Heart left ventricle (tissue), 13 donors: ENCODE measurements at regions not wholly inside any gene's neighbourhood (a gene's known extent, or its start where the extent isn't known, plus 50 kb on each side); places are given as distances from the start of the nearest gene placed in this dataset.

Source experiments
- POLR2A ChIP-seq, 2 donors: fragments of 450-650 bp; IDR thresholded peaks; one replicate each; pipeline ENCODE4 v1.6.1; 2017; ENCODE audit warnings: antibody characterized with exemption in 2 of 2, mild to moderate bottlenecking in 2 of 2, moderate library complexity in 2 of 2
- TF ChIP-seq, protein P1 (sequence below), 12 donors: fragments of 200-600 bp; sonication (generic) in 4 of 12; IDR thresholded peaks; one replicate each; pipeline versions ENCODE4 v1.5.0 to v1.8.0; 2018 to 2022; ENCODE audit warnings: antibody characterized with exemption in 12 of 12, mild to moderate bottlenecking in 5 of 12
- donor health status: ischemic (EF 13 %, LVEDD 7.1; RV severe dilation, severe dysfunction).
- donor health status: DM: no; HTN: yes; CAD: no.
- donor health status: DM: no; HTN: no; CAD: no.
- donor health status: ischemic (EF 25% LVEDD 6.9; RV normal size, moderate dysfunction).
- donor health status: ischemic (EF 25% LVEDD 5.7; RV mildly dilated, moderate dysfunction).
- donor health status: ischemic (EF 35%, LVEDD 5.7; RV mildly dilated, moderate dysfunction).
- donor health status: nonischemic (EF 11% LVEDD 7.7; RV severe dilation, severe dysfunction).
- donor health status: DM: yes; HTN: yes; CAD: no.
- donor health status: PGD.
- donor health status: ischemic (EF 29% LVEDD 5.4; RV normal size, mild dysfunction).
- donor health status: nonischemic (EF 23%, LVEDD 6.1; RV moderate dilation, normal function).

DNA sequence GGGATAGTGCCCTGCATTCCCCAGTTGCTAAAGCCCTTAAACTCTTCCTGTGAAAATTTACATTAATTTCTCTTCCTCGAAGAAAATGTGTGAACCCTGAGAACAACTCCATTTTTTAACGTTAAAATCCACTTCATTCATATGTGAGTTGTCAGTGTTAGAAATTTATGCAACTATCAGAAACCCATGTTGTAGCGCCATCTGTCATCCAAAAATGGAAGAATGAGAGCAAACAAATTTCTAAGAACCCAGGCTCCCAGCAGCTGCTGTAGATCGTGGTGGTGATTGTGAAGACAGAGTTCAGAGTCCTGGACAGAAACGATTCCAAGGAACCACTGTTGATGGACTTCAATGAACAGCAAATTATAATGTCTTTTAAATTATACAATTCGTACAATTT, 179.7 kb upstream of the NDN start:
- TF ChIP-seq, protein P1, sequence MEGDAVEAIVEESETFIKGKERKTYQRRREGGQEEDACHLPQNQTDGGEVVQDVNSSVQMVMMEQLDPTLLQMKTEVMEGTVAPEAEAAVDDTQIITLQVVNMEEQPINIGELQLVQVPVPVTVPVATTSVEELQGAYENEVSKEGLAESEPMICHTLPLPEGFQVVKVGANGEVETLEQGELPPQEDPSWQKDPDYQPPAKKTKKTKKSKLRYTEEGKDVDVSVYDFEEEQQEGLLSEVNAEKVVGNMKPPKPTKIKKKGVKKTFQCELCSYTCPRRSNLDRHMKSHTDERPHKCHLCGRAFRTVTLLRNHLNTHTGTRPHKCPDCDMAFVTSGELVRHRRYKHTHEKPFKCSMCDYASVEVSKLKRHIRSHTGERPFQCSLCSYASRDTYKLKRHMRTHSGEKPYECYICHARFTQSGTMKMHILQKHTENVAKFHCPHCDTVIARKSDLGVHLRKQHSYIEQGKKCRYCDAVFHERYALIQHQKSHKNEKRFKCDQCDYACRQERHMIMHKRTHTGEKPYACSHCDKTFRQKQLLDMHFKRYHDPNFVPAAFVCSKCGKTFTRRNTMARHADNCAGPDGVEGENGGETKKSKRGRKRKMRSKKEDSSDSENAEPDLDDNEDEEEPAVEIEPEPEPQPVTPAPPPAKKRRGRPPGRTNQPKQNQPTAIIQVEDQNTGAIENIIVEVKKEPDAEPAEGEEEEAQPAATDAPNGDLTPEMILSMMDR (IDR thresholded peaks at IDR 0.05) = peak in 5 of 12 donors; percentile 11 to 38 (median 29)
- TF ChIP-seq POLR2A (IDR thresholded peaks at IDR 0.05) = no peak
